Medulla oblongata (tissue), 1 donor: ENCODE measurements at regions not wholly inside any gene's neighbourhood (a gene's known extent, or its start where the extent isn't known, plus 50 kb on each side); places are given as distances from the start of the nearest gene placed in this dataset.
"Not testable (repeated sequence)": the region's sequence is repeated elsewhere in the genome, so short reads cannot be mapped to it uniquely, and the experiment has no call there.

Experiments
- DNase-seq: peaks from one replicate; pipeline ENCODE4 v3.0.0-alpha.2; 2015; ENCODE audit errors: extremely low spot score

DNA sequence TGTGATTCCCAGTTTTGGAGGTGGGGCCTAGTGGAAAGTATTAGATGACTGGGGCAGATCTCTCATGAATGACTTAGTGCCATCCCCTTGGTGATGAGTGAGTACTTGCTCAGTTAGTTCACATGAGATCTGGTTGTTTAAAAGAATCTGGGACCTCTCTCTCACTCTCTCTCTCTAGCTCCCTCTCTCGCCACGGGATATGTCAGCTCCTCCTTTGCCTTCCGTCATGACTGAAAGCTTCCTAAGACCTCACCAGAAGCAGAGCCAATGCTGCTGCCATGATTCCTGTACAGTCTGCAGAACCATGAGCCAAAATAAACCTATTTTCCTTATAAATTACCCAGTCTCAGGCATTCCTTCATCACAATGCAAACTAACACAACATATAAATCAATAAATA is 176.7 kb downstream of the PRELID2 start:
- DNase-seq: no peak

DNA sequence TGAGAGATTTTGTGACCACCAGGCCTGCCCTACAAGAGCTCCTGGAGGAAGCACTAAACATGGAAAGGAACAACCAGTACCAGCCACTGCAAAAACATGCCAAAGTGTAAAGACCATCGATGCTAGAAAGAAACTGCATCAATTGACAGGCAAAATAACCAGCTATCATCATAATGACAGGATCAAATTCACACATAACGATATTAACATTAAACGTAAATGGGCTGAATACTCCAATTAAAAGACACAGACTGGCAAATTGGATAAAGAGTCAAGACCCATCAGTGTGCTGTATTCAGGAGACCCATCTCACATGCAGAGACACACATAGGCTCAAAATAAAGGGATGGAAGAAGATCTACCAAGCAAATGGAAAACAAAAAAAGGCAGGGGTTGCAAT is 182.4 kb downstream of the PRELID2 start:
- not testable (repeated sequence) for DNase-seq

DNA sequence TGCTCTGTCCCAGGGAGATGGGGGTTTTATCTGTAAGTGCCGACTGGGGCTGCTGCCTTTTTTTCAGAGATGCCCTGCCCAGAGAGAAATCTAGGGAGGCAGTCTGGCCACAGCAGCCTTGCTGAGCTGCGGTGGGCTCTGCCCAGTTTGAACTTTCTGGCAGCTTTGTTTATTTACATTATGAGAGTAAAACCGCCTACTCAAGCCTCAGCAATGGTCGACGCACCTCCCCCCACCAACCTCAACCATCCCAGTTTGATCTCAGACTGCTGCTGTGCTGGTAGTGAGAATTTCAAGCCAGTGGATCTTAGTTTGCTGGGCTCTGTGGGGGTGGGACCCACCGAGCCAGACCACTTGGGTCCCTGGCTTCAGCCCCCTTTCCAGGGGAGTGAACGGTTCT is 188.0 kb downstream of the PRELID2 start:
- DNase-seq: not testable (repeated sequence)

DNA sequence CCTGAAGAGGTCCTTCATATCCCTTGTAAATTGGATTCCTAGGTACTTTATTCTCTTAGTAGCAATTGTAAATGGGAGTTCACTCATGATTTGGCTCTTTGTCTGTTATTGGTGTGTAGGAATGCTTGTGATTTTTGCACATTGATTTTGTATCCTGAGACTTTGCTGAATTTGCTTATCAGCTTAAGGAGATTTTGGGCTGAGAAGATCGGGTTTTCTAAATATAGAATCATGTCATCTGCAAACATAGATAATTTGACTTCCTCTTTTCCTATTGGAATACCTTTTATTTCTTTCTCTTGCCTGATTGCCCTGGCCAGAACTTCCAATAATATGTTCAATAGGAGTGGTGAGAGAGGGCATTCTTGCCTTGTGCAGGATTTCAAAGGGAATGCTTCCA is 191.9 kb downstream of the PRELID2 start:
- DNase-seq: not testable (repeated sequence)

DNA sequence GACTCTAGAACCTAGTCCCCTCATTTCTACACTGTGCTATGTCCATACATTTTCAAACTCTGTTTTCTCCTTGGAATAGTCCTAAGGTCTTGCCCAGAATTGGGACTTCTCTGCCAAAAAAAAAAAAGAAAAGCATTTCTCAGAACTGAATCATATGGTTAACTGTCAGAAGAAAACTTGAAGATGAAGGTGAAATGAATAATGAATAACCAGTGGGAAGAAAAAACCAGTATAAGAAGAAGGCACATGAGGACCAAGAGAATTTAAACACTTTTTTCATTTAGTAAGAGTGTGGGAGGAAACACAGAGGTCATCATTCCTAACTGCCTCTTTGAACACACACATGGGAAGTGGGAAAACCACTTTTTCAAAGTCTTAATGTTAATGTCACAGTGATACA is 197.7 kb downstream of the PRELID2 start:
- DNase-seq: no peak

DNA sequence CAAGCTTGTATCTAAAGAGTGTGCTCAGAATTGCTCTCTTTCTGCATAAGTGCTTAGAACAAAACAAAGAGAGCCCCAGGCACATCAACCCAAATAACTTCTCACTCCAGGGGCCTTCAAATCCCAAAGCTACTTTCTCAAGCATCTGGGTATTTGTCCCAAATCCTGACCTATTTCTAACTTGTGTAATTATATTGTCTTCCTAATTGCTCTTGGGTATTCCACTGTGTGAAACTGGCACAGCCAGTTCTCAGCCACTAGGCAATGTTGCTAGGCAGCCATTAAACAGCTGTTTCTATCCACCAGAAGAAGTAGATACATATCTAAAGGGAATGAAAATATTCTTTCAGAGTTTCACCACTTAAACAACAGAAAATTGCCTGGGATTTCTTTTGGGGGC is 198.8 kb downstream of the PRELID2 start:
- DNase-seq: no peak

DNA sequence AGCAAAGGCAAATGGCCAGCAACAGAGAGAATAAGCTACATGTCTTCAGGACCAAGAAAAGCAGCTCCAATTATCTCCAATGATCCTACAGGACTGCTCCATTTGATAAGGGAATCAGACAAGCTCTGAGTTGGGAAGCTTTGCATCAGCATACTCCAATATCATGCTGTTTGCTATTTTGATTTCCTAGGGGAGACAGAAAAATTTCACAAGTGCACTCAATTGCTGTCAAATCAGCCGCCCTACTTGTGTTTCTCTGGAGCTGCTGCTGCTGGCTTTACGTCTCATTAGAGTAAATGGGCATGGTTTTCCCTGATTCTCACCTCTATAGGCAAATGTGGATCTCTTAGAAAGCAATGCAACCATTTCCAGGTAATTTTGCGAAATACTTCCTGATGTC is 201.7 kb downstream of the PRELID2 start:
- DNase-seq: no peak

DNA sequence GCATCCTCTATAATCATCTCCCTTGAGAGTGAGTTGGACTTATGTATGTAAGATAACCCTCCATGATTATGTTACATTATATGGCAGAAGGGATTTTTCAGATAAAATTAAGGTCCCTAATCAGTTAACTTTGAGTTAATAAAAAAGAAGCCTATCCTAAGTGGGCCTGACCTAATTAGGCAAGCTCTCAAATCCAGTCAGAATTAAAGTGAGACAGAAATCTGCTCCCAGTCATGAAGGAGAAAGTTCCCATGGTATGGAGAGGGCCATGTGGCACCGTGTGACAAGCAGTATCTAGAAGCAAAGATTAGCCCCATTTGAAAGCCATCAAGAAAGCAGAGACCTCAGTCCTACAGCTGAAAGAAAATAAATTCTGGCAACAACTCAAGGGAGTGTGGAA is 202.4 kb downstream of the PRELID2 start:
- DNase-seq: no peak

DNA sequence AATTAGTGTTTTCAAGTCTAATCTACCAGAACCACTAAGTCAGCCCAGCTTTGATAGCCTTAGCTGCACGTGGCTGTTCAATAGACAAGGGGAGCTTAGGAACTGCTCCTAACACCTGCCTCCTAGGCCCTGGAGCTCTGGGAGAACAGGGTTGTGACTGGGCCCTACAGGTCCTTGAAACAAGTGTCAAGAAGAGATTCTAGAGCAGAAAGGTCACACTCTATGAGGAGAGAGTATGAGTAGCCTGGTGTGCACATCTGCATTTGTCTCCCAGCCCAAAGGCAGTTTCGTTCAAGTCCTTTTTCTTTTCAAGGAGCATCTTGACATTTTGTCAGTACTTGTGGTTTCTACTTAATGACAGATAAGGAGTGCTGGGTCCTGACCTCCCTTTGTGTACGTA is 206.1 kb downstream of the PRELID2 start:
- DNase-seq: no peak

DNA sequence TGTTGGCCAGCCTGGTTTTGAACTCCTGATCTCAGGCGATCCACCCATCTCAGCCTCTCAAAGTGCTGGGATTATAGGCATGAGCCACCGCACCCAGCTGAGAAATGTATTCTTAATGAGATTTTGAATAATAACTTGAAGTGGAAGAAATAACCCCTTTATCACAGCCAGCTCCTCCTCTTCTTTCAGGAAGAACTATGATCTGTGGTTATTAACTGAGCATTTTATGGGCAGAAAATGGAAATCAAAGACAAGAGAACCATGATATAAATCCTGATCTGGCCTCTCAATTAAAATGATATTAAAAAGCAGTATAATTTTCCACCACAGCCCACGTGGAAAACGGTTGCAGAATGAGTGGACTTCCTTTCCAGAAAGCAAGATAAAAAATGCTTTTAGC is 206.6 kb downstream of the PRELID2 start:
- no peak for DNase-seq

DNA sequence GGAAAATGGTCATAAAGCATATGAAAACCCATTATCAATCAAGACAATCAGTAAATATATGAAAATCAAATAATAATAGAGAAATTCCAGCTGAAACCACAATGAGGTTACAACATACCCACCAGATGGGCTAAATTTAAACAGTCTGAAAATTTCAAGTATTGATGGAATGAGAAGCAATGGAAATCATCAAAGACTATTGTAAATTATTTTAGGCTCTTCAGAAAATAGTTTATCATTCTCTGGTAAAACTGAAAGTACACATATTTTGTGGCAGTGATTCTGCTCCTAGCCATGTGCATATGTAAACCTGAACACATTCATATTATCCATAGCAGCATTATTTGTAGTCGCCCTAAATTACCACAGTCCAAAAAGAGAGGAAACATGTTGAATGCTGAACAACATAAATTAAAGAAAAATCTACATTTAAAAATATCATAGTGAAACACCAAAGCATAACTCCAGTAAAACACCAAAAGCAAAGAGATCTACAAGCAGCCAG is 215.3 kb downstream of the PRELID2 start:
- no peak for DNase-seq

DNA sequence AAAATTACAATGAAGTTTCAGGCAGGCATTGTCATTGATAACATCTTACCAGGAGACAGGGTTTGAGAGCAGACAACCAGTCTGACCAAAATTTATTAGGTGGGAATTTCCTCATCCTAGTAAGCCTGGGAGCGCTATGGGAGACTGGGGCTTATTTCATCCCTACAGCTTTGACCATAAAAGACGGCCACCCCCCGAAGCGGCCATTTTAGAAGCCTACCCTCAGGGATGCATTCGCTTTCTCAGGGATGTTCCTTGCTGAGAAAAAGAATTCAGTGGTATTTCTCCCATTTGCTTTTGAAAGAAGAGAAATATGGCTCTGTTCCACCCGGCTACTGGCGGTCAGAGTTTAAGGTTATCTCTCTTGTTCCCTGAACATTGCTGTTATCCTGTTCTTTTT is 218.4 kb downstream of the PRELID2 start:
- DNase-seq: not testable (repeated sequence)

DNA sequence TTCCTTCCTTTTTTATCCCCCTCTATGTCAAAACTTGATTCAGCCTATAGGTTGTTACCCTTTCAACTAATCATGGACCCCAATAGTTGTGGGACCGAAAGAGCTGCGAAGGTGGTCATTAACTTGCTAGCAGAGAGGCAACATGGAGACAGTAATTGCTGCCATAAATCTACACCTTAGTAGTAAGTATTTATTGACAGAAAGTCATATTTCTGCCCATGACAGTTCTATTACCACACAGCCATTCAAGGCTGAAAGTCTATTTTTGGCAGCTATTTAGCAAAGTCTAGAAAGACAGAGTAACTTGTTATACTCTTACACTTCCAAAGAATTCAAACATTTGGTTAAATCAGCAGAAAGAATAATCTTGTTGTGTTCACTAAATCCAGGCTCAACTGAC is 236.2 kb downstream of the PRELID2 start:
- DNase-seq: no peak

DNA sequence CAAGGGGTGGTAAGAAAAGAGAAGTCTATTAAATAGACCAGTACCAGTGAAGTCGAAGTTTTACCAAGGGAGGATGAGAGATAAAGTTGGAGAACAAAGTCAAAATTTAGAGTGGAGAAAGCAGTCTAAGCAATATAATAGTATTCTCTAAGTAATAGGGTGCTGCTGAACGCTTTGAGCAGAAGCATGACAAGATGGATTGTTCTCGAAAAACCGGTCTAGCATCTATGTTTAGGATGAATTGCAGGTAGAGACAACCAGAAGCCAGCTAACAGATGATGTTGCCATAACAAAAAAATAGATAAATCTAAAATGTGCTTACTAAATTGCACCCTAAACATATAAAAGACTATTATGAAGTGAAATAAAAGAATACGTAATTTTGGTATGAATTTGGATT is 237.0 kb downstream of the PRELID2 start:
- DNase-seq: no peak

DNA sequence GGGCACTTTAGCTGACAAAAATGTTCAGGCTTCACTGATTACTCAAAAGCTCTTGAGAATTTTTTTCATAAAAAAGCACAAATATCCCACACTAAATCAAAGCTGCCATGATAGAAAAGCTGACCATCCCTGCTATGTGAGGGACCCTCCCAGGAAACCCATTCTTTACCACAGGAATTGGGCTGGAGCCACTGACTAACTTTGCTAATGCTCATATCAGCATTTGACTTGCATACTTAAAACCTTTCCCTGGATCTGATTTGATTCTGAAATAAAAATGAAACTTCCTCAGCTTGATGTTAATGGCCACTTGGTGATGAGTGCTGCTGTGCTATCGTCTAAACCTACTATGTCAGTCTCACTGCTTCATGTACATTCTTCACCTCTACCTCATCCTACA is 243.6 kb downstream of the PRELID2 start:
- no peak for DNase-seq

DNA sequence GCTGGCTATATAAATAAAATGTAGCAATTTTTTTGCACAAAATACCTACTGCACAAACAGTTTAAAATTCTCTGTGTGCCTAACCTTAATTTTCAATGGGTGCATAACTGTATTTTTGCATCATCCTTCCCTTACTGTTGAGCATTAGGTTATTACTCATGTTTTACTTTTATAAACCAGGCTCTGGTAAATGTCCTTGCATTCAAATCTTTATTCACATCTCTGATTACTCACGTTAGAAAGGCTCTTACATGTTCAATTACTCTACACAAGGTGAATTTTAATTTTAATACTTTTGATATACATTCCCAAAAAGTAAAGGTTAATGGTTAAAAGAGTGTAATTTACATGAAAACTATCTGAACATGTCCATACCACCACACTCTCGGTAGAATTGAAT is 246.1 kb downstream of the PRELID2 start:
- no peak for DNase-seq

DNA sequence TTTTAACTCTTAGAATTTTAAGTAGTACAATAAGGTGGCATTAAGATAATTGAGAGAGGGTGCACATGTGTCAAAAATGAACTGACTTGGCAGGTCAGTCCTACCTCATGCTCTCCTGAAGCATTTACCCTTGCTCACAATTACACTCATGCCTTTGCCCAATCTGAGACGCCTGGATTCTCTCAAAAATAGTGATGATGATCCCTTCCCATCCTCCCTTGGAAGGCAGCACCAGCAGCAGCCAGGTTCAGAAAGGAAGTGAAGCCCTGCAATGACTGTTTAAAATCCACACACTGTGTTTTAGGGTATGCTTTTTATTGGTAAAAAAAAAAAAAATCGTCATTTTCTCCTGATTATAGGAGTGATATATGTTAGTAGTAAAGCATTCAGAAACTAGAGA is 246.6 kb downstream of the PRELID2 start:
- DNase-seq: no peak

DNA sequence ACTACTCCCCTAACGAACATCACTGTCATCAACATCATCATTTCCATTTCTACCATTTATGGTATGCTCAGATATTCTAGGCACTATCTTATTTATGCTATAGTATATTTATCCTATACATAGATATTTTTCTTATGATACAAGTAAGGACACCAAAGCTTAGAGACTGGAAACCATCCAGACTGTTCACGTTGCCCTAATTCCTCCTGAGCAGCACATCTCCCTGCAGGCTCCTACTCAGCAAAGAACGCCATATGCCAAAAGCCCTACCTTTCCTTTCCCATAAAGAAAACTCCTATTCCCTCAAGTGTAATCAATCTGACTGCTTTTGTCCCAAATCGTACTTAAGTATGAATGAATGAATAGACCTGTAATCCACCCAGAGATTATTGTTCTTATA is 247.0 kb downstream of the PRELID2 start:
- DNase-seq: no peak

DNA sequence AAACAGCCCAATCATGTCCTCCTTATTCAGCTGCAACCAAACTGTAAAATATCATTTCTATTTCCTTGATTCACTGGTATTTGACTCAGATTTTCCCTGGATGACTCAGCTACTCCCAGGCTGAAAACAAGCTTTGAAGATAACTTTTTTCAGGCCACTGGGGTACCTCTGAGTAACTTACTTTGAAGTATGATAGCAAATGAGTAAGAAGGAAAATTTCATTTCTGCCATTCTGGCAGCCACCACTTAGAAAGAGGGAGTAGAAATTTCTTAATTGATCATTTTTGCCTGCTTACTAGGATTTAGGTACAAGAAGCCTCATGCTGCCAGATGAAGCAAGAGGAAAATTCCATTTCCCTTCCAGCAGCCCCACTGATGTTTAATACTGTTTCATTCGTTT is 247.4 kb downstream of the PRELID2 start:
- no peak for DNase-seq

DNA sequence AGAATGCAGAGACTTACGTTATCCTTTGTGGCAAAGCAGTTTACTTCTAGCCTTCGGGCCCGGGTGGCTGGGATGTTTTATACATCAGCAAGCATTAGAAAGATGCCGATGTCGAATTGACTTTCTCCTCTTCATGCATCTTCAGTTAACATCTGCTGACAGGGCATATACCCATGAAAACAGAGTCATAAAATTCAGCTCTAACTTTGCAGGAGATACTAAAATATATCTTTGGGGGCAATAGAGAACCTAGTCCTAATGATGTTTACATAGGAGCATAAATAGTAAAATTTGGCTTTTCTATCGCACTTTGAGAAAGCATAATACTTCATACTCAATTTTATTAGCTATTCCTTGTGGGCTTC is 247.9 kb downstream of the PRELID2 start:
- DNase-seq: no peak

DNA sequence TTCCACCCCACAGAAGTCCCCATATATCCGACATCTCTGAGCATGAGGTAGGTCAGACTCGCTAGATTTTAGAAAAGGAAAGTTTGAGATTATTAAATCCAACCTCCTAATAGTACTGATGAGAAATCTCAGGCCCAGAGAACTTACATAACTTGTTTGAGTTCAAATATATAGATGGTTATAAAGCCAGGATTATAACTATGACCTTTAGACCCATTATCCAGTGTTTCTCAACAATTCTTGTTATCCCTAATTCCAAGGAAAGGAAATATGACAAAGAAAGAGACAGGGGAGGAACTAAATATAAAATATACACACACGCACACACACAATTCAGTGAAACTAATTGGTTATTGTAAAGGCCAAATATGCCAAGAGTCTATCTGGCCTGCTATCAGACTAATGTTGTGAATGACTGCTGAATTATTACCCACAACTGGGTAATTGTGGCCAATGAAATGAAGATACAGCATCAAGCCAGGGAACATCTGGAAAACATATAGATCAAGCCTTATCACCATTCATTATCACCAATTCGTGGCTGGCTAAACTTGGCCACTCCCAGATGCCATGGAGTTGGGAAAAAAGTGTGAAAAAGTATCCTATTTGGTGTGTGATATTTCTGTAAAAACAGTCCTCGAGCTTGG is 248.4 kb downstream of the PRELID2 start:
- DNase-seq: no peak

DNA sequence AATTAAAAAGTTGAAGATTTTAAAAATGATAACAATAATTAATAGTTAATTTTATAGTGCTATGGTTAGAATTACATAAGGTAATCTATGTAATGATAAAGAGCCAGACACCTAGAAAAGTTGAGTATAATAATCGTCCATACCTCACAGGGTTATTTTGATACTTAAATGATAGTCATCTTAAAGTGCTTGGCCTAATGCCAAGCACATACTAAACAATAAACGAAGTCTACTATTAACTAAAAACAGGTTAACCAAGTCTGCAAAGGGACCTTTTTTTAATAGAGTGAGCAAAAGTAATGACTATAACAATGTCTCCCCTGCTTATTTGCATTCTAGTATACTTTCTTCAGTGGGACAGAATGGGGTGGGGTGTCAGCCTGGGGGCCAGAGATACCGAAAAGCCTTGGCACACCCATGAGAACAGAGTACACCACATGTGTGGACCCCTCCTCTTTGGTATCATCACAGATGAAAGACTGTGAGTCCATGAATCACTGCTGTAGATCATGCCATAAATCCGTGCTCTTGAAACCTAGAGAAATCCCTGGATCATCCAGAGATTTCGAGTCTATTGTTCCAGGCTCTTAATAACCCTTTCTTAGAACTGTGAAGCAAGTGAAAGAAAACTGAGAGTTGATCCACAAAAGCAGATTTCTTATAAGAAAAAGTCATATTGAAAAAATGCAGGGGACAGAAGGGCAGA is 249.5 kb downstream of the PRELID2 start:
- no peak for DNase-seq

DNA sequence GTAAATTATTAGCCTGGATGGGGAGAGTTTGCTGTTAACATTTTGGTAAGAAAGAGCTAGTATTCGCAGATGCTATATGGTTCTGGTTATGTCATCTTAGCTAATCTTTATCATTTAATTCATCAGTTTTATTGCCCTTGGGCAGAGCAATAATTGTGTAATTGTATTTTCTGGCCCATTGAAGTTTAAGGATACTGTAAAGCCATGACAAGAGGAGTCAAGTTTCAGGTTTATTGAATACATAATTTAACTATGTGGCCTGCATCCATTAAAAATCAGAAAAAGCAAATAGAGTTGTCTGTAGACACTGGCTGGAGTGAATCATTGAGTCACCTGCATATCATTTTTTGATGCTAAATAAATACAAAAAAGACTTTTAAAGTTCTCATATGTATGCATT is 255.8 kb downstream of the PRELID2 start:
- no peak for DNase-seq
